GM12875 (cell line): ENCODE measurements at regions not wholly inside any gene's neighbourhood (a gene's known extent, or its start where the extent isn't known, plus 50 kb on each side); places are given as distances from the start of the nearest gene placed in this dataset.

Experiments
- H3K4me3 ChIP-seq: one replicate; pipeline ENCODE4 v1.5.1; 2011; ENCODE audit warnings: low read depth, low read length, control low read depth
- TF ChIP-seq, protein P1 (sequence below): IDR thresholded peaks from 2 replicates; pipeline ENCODE4 v1.5.1; 2011; ENCODE audit warnings: low read depth, mild to moderate bottlenecking, control low read depth, inconsistent platforms, low read length, moderate library complexity, borderline replicate concordance; ENCODE audit not compliant: insufficient read depth

DNA sequence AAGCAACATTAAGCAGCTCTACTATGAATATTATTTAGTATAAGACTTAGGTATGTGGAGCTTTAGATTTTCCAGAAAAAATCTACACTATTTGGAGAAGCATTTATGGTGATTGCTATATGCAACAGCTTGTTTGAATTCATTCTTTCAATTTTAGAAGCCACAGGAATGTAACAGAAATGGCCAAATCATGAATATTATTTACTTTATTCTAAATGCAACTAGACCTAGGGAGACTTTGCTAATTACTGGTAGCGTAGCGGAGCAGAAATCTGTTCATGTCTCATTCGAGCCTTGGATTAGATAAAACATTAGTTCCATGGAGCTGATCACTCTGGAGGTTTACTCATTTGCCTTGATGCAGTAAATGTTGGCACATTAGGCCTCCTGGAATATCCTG is 290.2 kb downstream of the ZNF608 start:
- H3K4me3 ChIP-seq: no peak overlapping the region
- TF ChIP-seq, protein P1, sequence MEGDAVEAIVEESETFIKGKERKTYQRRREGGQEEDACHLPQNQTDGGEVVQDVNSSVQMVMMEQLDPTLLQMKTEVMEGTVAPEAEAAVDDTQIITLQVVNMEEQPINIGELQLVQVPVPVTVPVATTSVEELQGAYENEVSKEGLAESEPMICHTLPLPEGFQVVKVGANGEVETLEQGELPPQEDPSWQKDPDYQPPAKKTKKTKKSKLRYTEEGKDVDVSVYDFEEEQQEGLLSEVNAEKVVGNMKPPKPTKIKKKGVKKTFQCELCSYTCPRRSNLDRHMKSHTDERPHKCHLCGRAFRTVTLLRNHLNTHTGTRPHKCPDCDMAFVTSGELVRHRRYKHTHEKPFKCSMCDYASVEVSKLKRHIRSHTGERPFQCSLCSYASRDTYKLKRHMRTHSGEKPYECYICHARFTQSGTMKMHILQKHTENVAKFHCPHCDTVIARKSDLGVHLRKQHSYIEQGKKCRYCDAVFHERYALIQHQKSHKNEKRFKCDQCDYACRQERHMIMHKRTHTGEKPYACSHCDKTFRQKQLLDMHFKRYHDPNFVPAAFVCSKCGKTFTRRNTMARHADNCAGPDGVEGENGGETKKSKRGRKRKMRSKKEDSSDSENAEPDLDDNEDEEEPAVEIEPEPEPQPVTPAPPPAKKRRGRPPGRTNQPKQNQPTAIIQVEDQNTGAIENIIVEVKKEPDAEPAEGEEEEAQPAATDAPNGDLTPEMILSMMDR: no peak

DNA sequence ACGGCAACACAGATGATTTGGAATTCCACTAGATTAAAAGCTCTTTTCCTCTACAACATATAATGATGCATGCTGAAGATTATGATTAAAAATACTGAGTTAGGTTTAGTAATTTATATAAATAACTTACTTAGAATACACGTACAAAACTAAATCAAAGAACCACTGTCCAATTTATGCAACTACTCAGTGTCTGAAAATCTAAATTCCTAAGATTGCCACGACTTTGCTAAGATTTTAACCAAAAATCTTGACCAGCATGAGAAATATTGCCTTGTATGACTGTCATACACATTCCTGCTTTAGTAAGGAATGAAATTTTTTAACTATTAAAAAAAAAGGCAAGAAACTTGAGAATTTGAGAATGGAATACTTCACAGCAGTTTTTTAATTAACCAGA is 292.4 kb downstream of the ZNF608 start:
- TF ChIP-seq, protein P1: no peak
- no peak overlapping the region for H3K4me3 ChIP-seq

DNA sequence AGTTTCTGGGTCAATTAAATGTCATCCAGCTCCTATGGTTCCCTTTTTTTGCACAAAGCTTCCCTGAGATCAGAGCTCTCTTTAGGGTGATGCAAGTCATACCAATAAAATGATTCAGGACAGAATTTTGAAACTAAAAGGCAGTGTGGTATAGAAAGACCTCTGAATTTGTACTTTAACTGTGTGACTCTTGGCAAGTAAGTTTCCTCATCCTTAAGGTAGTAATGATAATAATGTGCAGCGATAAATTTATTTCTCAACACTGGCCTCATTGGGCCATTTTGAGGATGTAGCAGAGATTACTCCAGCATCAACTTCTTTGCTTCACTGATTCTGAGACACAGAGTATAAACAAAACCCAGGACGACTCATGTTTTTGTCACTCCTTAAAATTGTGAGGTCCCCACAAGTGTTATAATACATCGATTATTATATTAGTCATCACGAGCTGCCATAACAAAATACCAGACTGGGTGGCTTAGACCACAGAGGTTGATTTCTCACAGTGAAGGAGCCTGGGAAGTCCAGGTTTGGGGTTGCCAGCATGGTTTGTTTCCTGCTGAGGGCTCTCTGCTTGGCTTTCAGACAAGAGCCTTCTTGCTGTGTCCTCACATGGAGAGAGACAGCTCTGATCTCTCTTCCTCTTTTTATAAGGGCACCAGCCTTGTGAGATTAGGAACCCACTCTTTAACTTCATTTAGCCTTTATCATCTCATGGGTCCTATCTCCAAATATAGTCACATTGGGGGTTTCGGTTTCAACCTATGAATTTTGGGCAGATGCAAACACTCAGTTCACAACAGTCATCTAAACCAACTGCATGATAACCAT is 293.0 kb downstream of the ZNF608 start:
- no peak overlapping the region for H3K4me3 ChIP-seq
- TF ChIP-seq, protein P1: no peak

DNA sequence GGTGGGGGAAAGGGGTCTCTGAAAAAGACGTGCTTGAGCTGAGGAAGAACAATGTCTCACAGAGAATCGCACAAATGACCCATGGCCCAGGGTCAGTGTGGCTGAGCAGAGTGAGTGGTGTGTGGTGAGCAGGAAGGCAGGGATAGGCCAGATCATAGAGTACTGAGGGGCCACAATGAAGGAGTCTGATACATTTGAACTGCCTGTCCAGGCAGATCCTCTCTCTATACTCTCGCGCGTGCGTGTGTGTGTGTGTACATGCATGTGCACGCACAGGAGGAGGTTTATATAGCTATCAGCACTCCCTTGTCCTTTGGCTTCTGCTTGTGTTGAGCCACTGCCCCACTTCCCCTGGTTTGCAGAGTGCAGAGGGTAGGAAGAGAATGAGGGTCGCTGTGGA is 294.0 kb downstream of the ZNF608 start:
- TF ChIP-seq, protein P1: no peak
- no peak overlapping the region for H3K4me3 ChIP-seq

DNA sequence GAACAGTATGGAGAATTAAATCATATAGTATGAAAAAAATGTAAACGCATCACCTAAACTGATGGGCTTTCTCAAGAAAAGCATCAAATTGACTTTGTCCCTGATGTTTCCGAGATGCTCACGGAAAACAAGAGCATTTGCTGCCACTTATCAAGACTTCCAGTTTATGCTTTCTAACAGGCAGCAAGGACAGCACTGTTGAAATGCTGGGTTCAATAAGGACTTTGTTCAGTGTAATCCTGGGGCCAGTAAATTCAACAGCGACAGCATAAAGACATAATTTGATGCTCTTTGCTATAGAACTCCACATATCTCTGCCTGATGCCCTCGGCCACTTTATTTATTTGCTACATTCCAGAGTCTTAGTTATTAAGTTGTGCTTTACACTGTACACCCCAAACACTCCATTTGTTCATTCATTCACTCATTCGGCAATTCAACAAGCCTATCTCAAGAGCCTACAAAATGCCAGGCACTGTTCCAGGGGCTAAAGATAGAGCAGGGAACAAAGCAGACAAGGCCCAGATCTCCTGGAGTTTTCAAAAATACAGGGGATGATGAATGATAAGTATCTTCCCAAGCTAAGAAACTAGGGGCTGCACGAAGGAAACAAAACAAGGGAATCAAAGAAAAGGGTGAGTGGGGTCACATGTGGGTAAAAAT is 294.6 kb downstream of the ZNF608 start:
- H3K4me3 ChIP-seq: no peak overlapping the region
- TF ChIP-seq, protein P1: no peak

DNA sequence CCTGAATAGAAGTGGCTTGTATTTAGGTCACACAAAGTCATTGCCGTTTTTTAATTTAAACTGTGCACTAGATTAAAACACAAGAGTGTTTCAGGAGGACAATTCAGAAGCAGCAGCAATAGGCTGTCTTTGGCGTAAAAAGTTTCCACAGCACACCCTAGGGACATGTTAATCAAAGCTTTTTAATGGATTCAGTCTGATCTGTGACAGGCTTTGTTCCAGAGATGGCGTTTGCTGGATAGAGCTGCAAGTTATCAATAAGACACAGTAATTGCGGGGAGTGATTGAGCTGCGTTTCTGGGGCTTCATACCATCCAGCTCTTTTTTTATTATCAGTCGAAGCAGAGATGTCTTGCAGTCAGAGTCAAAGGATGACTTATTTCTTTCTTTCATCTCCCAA is 300.3 kb downstream of the ZNF608 start:
- TF ChIP-seq, protein P1: no peak
- H3K4me3 ChIP-seq: no peak overlapping the region
